ENCODE measurements at regions not wholly inside any gene's neighbourhood (a gene's known extent, or its start where the extent isn't known, plus 50 kb on each side); places are given as distances from the start of the nearest gene placed in this dataset.

- ATAC-seq (ENCODE audit: insufficient read depth, low FRiP score) = no peak
- Histone ChIP-seq H3K9me3 (ENCODE audit: control insufficient read depth in 4 of 4, insufficient read depth in 3 of 4, low read length in 3 of 4) (no peaks in the 10 kb centered on the region), H3K9ac (ENCODE audit: insufficient read depth in 1 of 2, low read length in 2 of 2) (no peak overlapping the region), H3K36me3 (ENCODE audit: control insufficient read depth in 4 of 4, insufficient read depth in 4 of 4, low read length in 4 of 4) (no peaks in the 10 kb centered on the region), H3K27ac (ENCODE audit: low read depth in 1 of 2, low read length in 1 of 2) (no peak overlapping the region), H3K27me3 (ENCODE audit: control insufficient read depth in 3 of 3, insufficient read depth in 3 of 3, low read length in 2 of 3) (no peaks in the 10 kb centered on the region), H3K4me1 (ENCODE audit: control insufficient read depth in 5 of 5, insufficient read depth in 5 of 5, low read length in 5 of 5) (no peaks in the 10 kb centered on the region), H3K4me3 (no peak overlapping the region)
- no peak for DNase-seq
- TF ChIP-seq, protein P1, sequence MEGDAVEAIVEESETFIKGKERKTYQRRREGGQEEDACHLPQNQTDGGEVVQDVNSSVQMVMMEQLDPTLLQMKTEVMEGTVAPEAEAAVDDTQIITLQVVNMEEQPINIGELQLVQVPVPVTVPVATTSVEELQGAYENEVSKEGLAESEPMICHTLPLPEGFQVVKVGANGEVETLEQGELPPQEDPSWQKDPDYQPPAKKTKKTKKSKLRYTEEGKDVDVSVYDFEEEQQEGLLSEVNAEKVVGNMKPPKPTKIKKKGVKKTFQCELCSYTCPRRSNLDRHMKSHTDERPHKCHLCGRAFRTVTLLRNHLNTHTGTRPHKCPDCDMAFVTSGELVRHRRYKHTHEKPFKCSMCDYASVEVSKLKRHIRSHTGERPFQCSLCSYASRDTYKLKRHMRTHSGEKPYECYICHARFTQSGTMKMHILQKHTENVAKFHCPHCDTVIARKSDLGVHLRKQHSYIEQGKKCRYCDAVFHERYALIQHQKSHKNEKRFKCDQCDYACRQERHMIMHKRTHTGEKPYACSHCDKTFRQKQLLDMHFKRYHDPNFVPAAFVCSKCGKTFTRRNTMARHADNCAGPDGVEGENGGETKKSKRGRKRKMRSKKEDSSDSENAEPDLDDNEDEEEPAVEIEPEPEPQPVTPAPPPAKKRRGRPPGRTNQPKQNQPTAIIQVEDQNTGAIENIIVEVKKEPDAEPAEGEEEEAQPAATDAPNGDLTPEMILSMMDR (IDR thresholded peaks at IDR 0.05; ENCODE audit: control extremely low read depth, extremely low read depth) = no peak
Observed at GRCh38 chr5:128009403-128009802, 74.2 kb upstream of the SLC12A2 start.

GRCh38 chr5:128011339-128011738 lies 72.2 kb upstream of the SLC12A2 start:
- H3K36me3 ChIP-seq (ENCODE audit: control insufficient read depth in 4 of 4, insufficient read depth in 4 of 4, low read length in 4 of 4) = no peaks in the 10 kb centered on the region
- ATAC-seq (ENCODE audit: insufficient read depth, low FRiP score) (no peak), DNase-seq (no peak)
- TF ChIP-seq, protein P1 (IDR thresholded peaks at IDR 0.05; ENCODE audit: control extremely low read depth, extremely low read depth) = no peak
- peaks cover 0 to 5% (median 0%) of the 10 kb centered on the region in 5 donors for H3K4me1 ChIP-seq (ENCODE audit: control insufficient read depth in 5 of 5, insufficient read depth in 5 of 5, low read length in 5 of 5)
- no peaks in the 10 kb centered on the region for H3K9me3 ChIP-seq (ENCODE audit: control insufficient read depth in 4 of 4, insufficient read depth in 3 of 4, low read length in 3 of 4)
- H3K27me3 ChIP-seq (ENCODE audit: control insufficient read depth in 3 of 3, insufficient read depth in 3 of 3, low read length in 2 of 3) = no peaks in the 10 kb centered on the region
- H3K27ac ChIP-seq (ENCODE audit: low read depth in 1 of 2, low read length in 1 of 2) = no peak overlapping the region
- no peak overlapping the region for H3K9ac ChIP-seq (ENCODE audit: insufficient read depth in 1 of 2, low read length in 2 of 2)
- no peak overlapping the region for H3K4me3 ChIP-seq

- DNase-seq = peak in 2 of 3 donors; percentile 6 to 13
- no peak for ATAC-seq (ENCODE audit: insufficient read depth, low FRiP score)
- 60 to 61% methylated on average over 2 of the region's 2 CpGs for WGBS, 2 donors
- peaks cover 0 to 2% (median 0%) of the 10 kb centered on the region in 4 donors for H3K36me3 ChIP-seq (ENCODE audit: control insufficient read depth in 4 of 4, insufficient read depth in 4 of 4, low read length in 4 of 4)
- no peak overlapping the region for H3K9ac ChIP-seq (ENCODE audit: insufficient read depth in 1 of 2, low read length in 2 of 2)
- no peak overlapping the region for H3K27ac ChIP-seq (ENCODE audit: low read depth in 1 of 2, low read length in 1 of 2)
- TF ChIP-seq, protein P1 (IDR thresholded peaks at IDR 0.05; ENCODE audit: control extremely low read depth, extremely low read depth) = no peak
- H3K4me1 ChIP-seq (ENCODE audit: control insufficient read depth in 5 of 5, insufficient read depth in 5 of 5, low read length in 5 of 5) = peaks cover 0 to 7% (median 0%) of the 10 kb centered on the region in 5 donors
- peaks cover 0 to 1% (median 0%) of the 10 kb centered on the region in 4 donors for H3K9me3 ChIP-seq (ENCODE audit: control insufficient read depth in 4 of 4, insufficient read depth in 3 of 4, low read length in 3 of 4)
- H3K4me3 ChIP-seq = no peak overlapping the region
- H3K27me3 ChIP-seq (ENCODE audit: control insufficient read depth in 3 of 3, insufficient read depth in 3 of 3, low read length in 2 of 3) = no peaks in the 10 kb centered on the region
Observed at GRCh38 chr5:128014578-128014977, 69.0 kb upstream of the SLC12A2 start.

GRCh38 chr5:128015478-128015877 lies 68.1 kb upstream of the SLC12A2 start:
- DNase-seq (no peak), ATAC-seq (ENCODE audit: insufficient read depth, low FRiP score) (no peak)
- Histone ChIP-seq H3K27ac (ENCODE audit: low read depth in 1 of 2, low read length in 1 of 2) (no peak overlapping the region), H3K9me3 (ENCODE audit: control insufficient read depth in 4 of 4, insufficient read depth in 3 of 4, low read length in 3 of 4) (peaks cover 0 to 1% (median 0%) of the 10 kb centered on the region in 4 donors), H3K4me3 (no peak overlapping the region), H3K36me3 (ENCODE audit: control insufficient read depth in 4 of 4, insufficient read depth in 4 of 4, low read length in 4 of 4) (peaks cover 0 to 2% (median 0%) of the 10 kb centered on the region in 4 donors), H3K4me1 (ENCODE audit: control insufficient read depth in 5 of 5, insufficient read depth in 5 of 5, low read length in 5 of 5) (peaks cover 0 to 7% (median 0%) of the 10 kb centered on the region in 5 donors), H3K9ac (ENCODE audit: insufficient read depth in 1 of 2, low read length in 2 of 2) (no peak overlapping the region), H3K27me3 (ENCODE audit: control insufficient read depth in 3 of 3, insufficient read depth in 3 of 3, low read length in 2 of 3) (no peaks in the 10 kb centered on the region)
- WGBS, 2 donors = 77 to 83% methylated on average over 1 of the region's 1 CpG
- TF ChIP-seq, protein P1 (IDR thresholded peaks at IDR 0.05; ENCODE audit: control extremely low read depth, extremely low read depth) = no peak
